ACC112 (cell line): ENCODE measurements at regions not wholly inside any gene's neighbourhood (a gene's known extent, or its start where the extent isn't known, plus 50 kb on each side); places are given as distances from the start of the nearest gene placed in this dataset.

Source experiments
- H2AFZ ChIP-seq: fragments of 200-600 bp; sonication (generic); one replicate; pipeline ENCODE4 v1.6.0; 2017; ENCODE audit warnings: antibody characterized with exemption, low read length; ENCODE audit not compliant: unreplicated experiment
- H3K27ac ChIP-seq: fragments of 200-600 bp; sonication (generic); 2 replicates; pipeline ENCODE4 v1.5.1; 2014; ENCODE audit warnings: low read depth, mild to moderate bottlenecking, antibody characterized with exemption, low read length, moderate library complexity
- H3K27me3 ChIP-seq: fragments of 200-600 bp; sonication (generic); 2 replicates; pipeline ENCODE4 v1.6.1; 2014; ENCODE audit warnings: mild to moderate bottlenecking, antibody characterized with exemption, low read length, moderate library complexity, mixed read lengths; ENCODE audit not compliant: insufficient read depth
- H3K36me3 ChIP-seq: fragments of 200-600 bp; sonication (generic); 2 replicates; pipeline ENCODE4 v1.6.1; 2016; ENCODE audit warnings: mild to moderate bottlenecking, antibody characterized with exemption, low read length, moderate library complexity, mixed read lengths; ENCODE audit not compliant: insufficient read depth
- H3K4me1 ChIP-seq: fragments of 200-600 bp; sonication (generic); one replicate; pipeline ENCODE4 v1.6.1; 2016; ENCODE audit warnings: low read length, mixed read lengths; ENCODE audit not compliant: insufficient read depth, unreplicated experiment, control insufficient read depth
- H3K4me3 ChIP-seq: fragments of 200-600 bp; sonication (generic); 2 replicates; pipeline ENCODE4 v1.5.1; 2014; ENCODE audit warnings: mild to moderate bottlenecking, low read depth, low read length
- H3K79me2 ChIP-seq: fragments of 200-600 bp; sonication (generic); one replicate; pipeline ENCODE4 v1.6.0; 2016; ENCODE audit warnings: low read length; ENCODE audit not compliant: control insufficient read depth, unreplicated experiment, insufficient read depth

DNA sequence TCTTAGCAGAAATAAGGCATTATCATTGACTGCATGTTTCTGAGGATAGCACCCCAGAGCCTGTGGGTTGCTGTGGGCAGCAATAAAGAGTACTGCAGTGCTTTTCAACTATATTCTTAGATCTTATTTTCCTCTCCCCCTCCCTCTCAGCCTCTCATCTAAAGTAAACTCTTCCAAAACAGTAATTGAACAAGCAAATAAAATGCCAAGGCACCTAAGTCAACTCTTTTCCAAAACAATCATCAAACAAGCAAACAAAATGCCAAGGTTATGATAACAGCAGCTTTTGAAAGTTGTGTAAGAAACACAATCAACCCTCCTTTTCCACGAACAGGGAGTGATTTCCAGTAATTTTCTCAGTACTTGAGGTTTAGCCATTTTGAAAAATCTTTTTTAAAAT, 1542.6 kb downstream of the AACS start:
- peak overlapping the region; percentile 56 for H2AFZ ChIP-seq
- H3K27me3 ChIP-seq = no peaks in the 10 kb centered on the region
- H3K27ac ChIP-seq = no peak overlapping the region
- H3K4me3 ChIP-seq = no peak overlapping the region
- no peaks in the 10 kb centered on the region for H3K79me2 ChIP-seq
- H3K36me3 ChIP-seq = no peaks in the 10 kb centered on the region
- H3K4me1 ChIP-seq = peaks cover 18% of the 10 kb centered on the region

DNA sequence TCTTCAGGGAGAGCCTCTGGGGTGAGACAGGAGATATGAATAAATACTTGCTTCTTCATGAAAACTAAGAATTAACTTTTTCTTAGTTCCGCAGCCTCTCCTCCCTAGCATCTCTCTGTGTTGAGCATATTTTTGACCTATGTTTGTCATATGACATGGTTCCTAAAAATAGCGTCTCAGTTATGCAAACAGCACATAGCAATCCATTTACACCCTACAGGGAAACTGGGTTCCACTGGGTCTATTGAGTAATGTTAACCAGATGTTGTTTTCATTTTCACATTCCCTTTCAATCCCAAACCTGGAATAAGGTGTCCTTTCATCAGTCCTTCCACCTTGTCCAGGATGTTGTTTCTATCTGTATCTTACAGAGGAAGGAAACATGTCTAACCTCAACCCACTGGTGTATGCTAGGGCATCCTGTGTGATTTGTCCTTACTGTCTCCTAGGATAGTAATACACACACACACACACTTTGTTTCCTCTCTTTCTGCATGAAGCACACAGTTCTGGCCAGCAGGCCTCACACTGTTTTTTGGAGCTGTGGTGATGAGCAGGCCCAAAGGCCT, 1543.5 kb downstream of the AACS start:
- H3K27me3 ChIP-seq = no peaks in the 10 kb centered on the region
- no peak overlapping the region for H2AFZ ChIP-seq
- no peaks in the 10 kb centered on the region for H3K36me3 ChIP-seq
- no peaks in the 10 kb centered on the region for H3K79me2 ChIP-seq
- peak overlapping the region; percentile 20 for H3K27ac ChIP-seq
- peaks cover 18% of the 10 kb centered on the region for H3K4me1 ChIP-seq
- no peak overlapping the region for H3K4me3 ChIP-seq

DNA sequence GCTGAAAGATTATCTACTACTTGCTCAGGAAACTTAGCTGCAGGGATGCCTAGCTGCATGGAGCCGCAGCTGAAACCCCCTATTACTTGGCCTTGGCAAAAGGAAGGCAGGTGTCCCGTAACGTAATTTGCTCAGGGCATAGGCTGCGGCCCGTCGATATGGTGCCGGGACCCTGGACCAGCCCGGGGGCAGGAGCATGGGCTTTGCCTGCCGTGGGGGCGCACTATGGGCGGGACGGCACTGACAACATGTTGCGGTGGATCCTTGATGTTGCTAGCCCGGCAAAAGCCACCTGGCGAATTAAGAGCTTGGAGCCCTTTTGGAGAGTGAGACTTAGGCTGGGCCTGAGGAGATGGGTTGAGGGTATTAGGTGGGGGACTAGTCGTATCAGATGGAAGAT, 1551.2 kb downstream of the AACS start:
- Histone ChIP-seq H3K4me1 (no peaks in the 10 kb centered on the region), H3K79me2 (no peaks in the 10 kb centered on the region), H3K27me3 (no peaks in the 10 kb centered on the region), H2AFZ (no peak overlapping the region), H3K27ac (no peak overlapping the region), H3K36me3 (no peaks in the 10 kb centered on the region), H3K4me3 (no peak overlapping the region)

DNA sequence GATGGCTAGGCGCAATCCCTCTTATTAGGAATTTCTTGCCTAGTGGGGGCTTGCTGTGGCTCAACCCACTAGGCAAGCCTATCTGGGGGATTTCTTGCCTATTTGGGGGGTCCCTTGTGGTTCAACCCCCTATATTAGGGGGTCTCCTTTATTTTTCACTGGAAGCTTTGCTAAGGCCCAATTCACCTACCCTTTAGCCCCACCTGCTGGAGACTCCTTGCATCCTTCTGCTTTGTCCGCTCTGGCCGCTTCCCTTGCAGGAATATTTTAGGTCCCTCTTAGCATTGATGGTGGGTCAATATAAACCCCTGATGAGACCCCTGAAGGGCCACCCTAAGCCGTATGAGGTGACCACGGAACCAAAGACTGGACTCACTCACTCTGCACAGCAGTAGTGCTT, 1552.1 kb downstream of the AACS start:
- Histone ChIP-seq H3K27ac (no peak overlapping the region), H3K79me2 (no peaks in the 10 kb centered on the region), H3K36me3 (no peaks in the 10 kb centered on the region), H3K4me1 (no peaks in the 10 kb centered on the region), H3K4me3 (no peak overlapping the region), H3K27me3 (no peaks in the 10 kb centered on the region), H2AFZ (no peak overlapping the region)

DNA sequence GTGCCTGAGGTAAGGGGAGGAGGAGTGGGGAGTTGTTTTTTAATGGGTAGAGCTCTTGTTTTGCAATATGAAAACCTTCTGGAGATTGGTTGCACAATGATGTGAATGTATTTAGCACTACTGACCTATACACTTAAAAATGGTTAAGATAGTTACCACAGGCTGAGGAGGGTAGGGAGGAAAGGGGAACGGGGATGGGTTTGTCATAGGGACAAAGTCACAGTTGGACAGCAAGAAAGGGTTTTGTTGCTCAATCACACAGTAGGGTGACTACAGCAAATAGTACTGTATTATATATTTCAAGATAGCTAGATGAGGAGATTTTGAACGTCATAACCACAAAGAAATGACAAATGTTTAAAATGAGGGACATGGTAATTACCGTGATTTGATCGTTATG, 1562.4 kb downstream of the AACS start:
- Histone ChIP-seq H3K27me3 (no peaks in the 10 kb centered on the region), H3K36me3 (no peaks in the 10 kb centered on the region), H2AFZ (no peak overlapping the region), H3K4me1 (no peaks in the 10 kb centered on the region), H3K79me2 (no peaks in the 10 kb centered on the region), H3K4me3 (no peak overlapping the region), H3K27ac (no peak overlapping the region)

DNA sequence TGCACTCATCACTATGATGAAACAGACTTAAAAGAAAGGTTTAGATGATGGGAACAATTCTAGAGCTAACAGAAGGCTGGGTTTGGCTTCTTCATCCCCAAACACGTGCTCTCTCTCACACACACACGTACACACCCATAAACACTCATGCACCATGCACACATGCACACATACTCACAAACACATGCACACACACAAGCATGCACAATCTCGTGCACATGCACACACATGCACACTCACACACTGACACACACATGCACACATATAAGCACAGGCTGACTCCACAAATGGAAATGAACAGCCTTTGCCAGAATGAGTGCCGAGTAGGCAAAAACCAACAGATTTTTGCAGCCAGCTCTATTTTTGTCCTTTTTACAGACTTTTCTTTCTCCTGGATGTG, 1571.6 kb downstream of the AACS start:
- H3K4me1 ChIP-seq = no peaks in the 10 kb centered on the region
- H3K27ac ChIP-seq = no peak overlapping the region
- no peaks in the 10 kb centered on the region for H3K27me3 ChIP-seq
- no peak overlapping the region for H2AFZ ChIP-seq
- no peaks in the 10 kb centered on the region for H3K36me3 ChIP-seq
- H3K4me3 ChIP-seq = no peak overlapping the region
- no peaks in the 10 kb centered on the region for H3K79me2 ChIP-seq

DNA sequence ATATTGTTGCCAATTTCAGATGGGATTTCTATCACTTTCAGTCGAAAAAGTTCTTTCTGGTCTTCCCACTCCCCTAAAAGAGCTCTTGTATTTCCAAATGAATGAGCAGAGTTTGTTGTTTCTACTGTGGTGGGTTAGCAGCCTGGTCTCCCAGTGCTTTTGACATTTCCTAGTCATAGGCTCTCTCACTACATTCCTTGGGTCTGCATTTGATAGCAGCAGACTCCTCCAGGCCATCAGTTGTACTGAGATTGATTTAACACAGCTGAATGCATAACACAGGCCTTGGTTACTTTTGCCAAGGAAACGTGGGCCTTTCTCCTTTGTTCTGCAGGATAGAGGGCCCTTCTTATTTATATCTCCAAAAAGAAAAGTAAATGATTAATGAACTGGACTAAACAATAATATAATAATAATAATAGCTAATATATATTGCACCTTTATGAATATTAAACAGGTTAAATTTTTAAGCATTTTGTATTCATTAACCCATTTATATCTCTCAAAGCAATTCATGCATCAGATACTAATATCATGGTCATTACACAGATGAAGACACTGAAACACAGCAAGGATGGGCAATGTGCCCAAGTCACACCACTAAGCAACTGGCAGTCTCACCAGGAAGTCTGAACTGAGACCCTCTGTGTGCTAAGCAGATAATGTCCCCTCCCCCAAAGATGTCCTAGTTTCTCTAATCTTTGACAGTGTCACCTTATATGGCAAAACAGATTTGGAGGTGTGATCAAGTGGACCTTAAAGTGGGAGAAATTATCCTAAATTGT, 1579.2 kb downstream of the AACS start:
- no peaks in the 10 kb centered on the region for H3K4me1 ChIP-seq
- H3K27ac ChIP-seq = no peak overlapping the region
- no peaks in the 10 kb centered on the region for H3K79me2 ChIP-seq
- no peaks in the 10 kb centered on the region for H3K27me3 ChIP-seq
- H3K4me3 ChIP-seq = no peak overlapping the region
- H3K36me3 ChIP-seq = no peaks in the 10 kb centered on the region
- H2AFZ ChIP-seq = no peak overlapping the region

DNA sequence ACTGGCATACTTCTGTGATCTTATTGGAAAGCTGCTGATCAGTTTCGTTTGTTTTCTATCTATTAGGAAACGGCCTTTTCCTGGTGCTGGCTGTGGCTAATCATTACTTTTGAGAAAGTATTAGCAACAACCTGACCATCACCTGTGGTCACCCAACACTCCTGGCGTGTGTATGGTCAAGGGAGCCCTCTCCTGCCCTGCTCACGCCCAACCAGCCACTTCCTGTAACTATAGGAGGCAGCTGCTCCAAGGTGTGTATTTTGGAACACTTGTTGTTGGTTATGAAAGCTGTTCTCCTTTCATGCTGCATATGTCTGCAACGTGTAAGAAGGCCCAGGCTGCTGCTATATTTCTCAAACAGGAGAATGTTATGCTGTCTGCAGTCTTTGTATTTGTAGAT, 1582.8 kb downstream of the AACS start:
- Histone ChIP-seq H3K4me1 (no peaks in the 10 kb centered on the region), H2AFZ (no peak overlapping the region), H3K27ac (no peak overlapping the region), H3K4me3 (no peak overlapping the region), H3K79me2 (no peaks in the 10 kb centered on the region), H3K27me3 (no peaks in the 10 kb centered on the region), H3K36me3 (no peaks in the 10 kb centered on the region)

DNA sequence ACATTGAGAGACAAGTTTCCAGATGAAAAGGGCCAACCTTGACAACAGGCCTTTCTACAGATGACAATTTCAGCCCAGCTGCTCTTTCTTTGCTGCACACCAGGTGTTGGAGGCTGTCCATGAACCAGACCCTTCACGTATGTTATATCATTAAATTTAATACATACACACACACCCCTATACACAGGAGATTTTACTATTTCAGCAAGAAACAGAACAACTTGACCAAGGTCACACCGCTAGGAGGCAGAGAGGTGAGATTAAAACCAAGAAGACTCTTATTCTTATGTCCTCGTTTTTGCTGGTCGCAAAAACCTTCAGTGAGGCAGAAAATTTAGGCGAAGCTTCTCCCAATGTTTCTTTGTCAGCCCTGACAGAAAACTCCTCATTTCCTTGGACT, 1585.9 kb downstream of the AACS start:
- no peak overlapping the region for H3K27ac ChIP-seq
- H3K27me3 ChIP-seq = no peaks in the 10 kb centered on the region
- no peak overlapping the region for H2AFZ ChIP-seq
- H3K4me1 ChIP-seq = no peaks in the 10 kb centered on the region
- no peaks in the 10 kb centered on the region for H3K79me2 ChIP-seq
- no peaks in the 10 kb centered on the region for H3K36me3 ChIP-seq
- H3K4me3 ChIP-seq = no peak overlapping the region

DNA sequence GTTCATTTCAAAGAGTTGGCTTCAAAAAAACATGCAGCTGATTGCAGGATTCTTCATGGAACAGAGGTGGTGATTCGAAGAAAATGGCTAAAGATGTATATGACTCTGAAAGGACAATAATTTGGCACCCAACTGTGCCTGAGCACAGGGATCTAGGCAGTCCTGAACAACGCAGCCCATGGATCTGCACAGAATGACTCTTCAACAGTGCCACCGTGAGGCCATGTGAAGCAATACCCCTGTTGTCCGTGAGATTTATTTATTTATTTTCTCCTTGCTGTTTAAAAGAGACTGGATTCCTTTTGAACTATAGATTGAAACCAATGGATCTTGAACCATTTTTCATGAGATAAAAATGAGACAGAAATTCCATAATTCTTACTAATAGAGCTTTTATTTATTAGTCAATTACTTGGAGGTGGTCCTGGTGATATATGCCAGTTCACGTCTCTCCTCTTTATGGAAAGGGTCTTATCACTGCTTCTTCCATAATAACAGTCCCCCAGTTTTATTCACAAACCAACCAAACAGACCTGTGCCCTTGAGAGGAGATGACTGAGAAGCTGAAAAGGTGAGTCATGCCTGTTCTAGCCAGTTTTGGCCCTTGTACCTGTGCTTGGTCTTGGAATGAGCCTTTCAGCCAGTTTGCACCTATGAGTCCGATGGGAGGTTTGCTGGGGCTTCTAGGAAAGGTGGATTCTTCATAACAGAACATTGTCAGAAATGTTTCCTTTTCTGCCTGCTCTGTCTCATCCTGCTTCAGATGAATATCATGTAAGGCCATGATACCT, 1598.3 kb downstream of the AACS start:
- Histone ChIP-seq H3K27ac (no peak overlapping the region), H3K27me3 (no peaks in the 10 kb centered on the region), H3K79me2 (no peaks in the 10 kb centered on the region), H3K4me1 (peaks cover 23% of the 10 kb centered on the region), H3K36me3 (no peaks in the 10 kb centered on the region), H2AFZ (no peak overlapping the region), H3K4me3 (no peak overlapping the region)
